ENCODE measurements at regions not wholly inside any gene's neighbourhood (a gene's known extent, or its start where the extent isn't known, plus 50 kb on each side); places are given as distances from the start of the nearest gene placed in this dataset.

DNA sequence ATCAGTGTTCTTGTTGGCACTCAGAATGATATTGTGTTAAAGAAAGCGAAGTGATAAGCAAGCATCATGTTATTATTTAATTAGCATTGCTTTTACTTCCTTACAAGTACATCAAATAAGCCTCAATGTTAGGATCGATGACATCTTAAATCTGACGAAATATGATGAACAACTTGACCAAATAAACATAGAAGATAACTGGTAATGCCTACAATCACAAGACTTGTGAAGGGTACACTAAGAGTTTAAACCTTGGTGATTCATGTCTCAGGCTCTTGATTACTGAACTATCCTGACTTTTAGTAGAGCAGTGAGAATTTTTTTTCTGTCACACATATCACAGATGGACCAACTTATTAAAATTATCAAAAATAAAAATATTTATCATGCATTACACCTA is 500.8 kb upstream of the ZEB2 start:
- no peak for TF ChIP-seq POLR2AphosphoS5 (IDR thresholded peaks at IDR 0.05; ENCODE audit: low read depth)
- TF ChIP-seq, protein P1, sequence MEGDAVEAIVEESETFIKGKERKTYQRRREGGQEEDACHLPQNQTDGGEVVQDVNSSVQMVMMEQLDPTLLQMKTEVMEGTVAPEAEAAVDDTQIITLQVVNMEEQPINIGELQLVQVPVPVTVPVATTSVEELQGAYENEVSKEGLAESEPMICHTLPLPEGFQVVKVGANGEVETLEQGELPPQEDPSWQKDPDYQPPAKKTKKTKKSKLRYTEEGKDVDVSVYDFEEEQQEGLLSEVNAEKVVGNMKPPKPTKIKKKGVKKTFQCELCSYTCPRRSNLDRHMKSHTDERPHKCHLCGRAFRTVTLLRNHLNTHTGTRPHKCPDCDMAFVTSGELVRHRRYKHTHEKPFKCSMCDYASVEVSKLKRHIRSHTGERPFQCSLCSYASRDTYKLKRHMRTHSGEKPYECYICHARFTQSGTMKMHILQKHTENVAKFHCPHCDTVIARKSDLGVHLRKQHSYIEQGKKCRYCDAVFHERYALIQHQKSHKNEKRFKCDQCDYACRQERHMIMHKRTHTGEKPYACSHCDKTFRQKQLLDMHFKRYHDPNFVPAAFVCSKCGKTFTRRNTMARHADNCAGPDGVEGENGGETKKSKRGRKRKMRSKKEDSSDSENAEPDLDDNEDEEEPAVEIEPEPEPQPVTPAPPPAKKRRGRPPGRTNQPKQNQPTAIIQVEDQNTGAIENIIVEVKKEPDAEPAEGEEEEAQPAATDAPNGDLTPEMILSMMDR (IDR thresholded peaks at IDR 0.05; ENCODE audit: insufficient read depth, low read length): no peak
- TF ChIP-seq, protein P2, sequence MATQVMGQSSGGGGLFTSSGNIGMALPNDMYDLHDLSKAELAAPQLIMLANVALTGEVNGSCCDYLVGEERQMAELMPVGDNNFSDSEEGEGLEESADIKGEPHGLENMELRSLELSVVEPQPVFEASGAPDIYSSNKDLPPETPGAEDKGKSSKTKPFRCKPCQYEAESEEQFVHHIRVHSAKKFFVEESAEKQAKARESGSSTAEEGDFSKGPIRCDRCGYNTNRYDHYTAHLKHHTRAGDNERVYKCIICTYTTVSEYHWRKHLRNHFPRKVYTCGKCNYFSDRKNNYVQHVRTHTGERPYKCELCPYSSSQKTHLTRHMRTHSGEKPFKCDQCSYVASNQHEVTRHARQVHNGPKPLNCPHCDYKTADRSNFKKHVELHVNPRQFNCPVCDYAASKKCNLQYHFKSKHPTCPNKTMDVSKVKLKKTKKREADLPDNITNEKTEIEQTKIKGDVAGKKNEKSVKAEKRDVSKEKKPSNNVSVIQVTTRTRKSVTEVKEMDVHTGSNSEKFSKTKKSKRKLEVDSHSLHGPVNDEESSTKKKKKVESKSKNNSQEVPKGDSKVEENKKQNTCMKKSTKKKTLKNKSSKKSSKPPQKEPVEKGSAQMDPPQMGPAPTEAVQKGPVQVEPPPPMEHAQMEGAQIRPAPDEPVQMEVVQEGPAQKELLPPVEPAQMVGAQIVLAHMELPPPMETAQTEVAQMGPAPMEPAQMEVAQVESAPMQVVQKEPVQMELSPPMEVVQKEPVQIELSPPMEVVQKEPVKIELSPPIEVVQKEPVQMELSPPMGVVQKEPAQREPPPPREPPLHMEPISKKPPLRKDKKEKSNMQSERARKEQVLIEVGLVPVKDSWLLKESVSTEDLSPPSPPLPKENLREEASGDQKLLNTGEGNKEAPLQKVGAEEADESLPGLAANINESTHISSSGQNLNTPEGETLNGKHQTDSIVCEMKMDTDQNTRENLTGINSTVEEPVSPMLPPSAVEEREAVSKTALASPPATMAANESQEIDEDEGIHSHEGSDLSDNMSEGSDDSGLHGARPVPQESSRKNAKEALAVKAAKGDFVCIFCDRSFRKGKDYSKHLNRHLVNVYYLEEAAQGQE (IDR thresholded peaks at IDR 0.05; ENCODE audit: insufficient replicate concordance, low read depth): no peak
- TF ChIP-seq SPI1 (IDR thresholded peaks at IDR 0.05; ENCODE audit: borderline replicate concordance, low read depth): no peak
- TF ChIP-seq GABPA (IDR thresholded peaks at IDR 0.05; ENCODE audit: low read depth): no peak

Measured in HL-60 (cell line).